Ovary (tissue), 7 donors: ENCODE measurements at regions not wholly inside any gene's neighbourhood (a gene's known extent, or its start where the extent isn't known, plus 50 kb on each side); places are given as distances from the start of the nearest gene placed in this dataset.

Experiments used
- DNase-seq, 5 donors: peaks; one replicate each; pipeline ENCODE4 v3.0.0-alpha.2; 2019 to 2020
- H3K27ac ChIP-seq, 2 donors: fragments of 200-600 bp; one replicate each; pipeline versions ENCODE4 v1.5.1 to v1.8.0; 2019 to 2022
- H3K27me3 ChIP-seq: fragments of 200-600 bp; one replicate; pipeline ENCODE4 v1.8.0; 2022
- H3K36me3 ChIP-seq: fragments of 200-600 bp; sonication (generic); one replicate; pipeline ENCODE4 v1.5.1; 2019
- H3K4me1 ChIP-seq: one replicate; pipeline ENCODE4 v1.8.1; 2013; ENCODE audit warnings: mild to moderate bottlenecking, moderate library complexity; ENCODE audit not compliant: insufficient read depth
- H3K4me3 ChIP-seq: fragments of 200-600 bp; sonication (generic); one replicate; pipeline ENCODE4 v1.5.1; 2017
- H3K9me3 ChIP-seq, 2 donors: fragments of 200-600 bp in 1 of 2; sonication (generic) in 1 of 2; one replicate each; pipeline versions ENCODE4 v1.5.1 to v1.8.1; 2013 to 2019; ENCODE audit warnings: mild to moderate bottlenecking in 1 of 2, moderate library complexity in 1 of 2
- EP300 ChIP-seq: sonication (generic); formaldehyde crosslinking; IDR thresholded peaks from one replicate; pipeline ENCODE4 v1.6.1; 2017; ENCODE audit warnings: antibody characterized with exemption
- POLR2A ChIP-seq: fragments of 450-650 bp; IDR thresholded peaks from one replicate; pipeline ENCODE4 v1.6.1; 2017; ENCODE audit warnings: antibody characterized with exemption, mild to moderate bottlenecking, moderate library complexity
- WGBS, 3 donors: extraction: QIAGEN DNeasy Blood & Tissue Kit in 1 of 3; methylation state at CpG; one replicate each; pipeline versions ENCODE4 v1.1.5 to v1.1.7; 2013 to 2017; 5-methylcytosine and 5-hydroxymethylcytosine counted together
- intact Hi-C, 4 donors: fragments of 100-400 bp; cut with DNase I; formaldehyde crosslinking; loops; one replicate each; pipeline versions ENCODE4 v1.11.0 to v1.15.1; 2022 to 2023
- TF ChIP-seq, protein P1 (sequence below), 3 donors: fragments of 450-650 bp in 2 of 3; fragments of 200-600 bp in 1 of 3; IDR thresholded peaks; one replicate each; pipeline versions ENCODE4 v1.5.1 to v1.8.0; 2016 to 2022; ENCODE audit warnings: antibody characterized with exemption in 3 of 3, mild to moderate bottlenecking in 1 of 3
- donor health status: DM: no; HTN: no; CAD: no; lungs with moderate emphysema.
- donor health status: DM: no; HTN: no; CAD: no.
- donor health status: Bipolar disorder and iron deficiency.
- donor health status: DM: no; HTN: no; CAD: no.
- donor health status: DM: yes; HTN: yes; CAD: no.

DNA sequence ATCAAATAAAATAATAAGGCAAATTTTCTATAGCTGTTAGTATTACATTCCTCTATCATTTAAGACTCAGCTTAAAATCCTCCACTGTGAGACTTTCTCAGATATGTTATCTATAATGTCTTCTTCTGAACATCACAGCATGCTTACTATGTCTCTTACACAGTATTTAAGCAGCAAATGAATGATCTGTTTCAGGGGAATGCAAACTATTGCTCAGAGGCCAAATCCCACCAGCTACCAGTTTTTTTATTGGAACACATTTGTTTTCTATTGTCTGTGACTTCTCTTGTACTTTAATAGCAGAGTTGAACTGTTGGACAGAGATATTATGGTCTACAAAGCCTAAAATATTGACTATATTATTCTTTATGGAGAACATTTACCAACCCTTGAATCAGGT lies 59.6 kb downstream of the C3orf38 start:
- TF ChIP-seq POLR2A (no peak), EP300 (no peak)
- TF ChIP-seq, protein P1, sequence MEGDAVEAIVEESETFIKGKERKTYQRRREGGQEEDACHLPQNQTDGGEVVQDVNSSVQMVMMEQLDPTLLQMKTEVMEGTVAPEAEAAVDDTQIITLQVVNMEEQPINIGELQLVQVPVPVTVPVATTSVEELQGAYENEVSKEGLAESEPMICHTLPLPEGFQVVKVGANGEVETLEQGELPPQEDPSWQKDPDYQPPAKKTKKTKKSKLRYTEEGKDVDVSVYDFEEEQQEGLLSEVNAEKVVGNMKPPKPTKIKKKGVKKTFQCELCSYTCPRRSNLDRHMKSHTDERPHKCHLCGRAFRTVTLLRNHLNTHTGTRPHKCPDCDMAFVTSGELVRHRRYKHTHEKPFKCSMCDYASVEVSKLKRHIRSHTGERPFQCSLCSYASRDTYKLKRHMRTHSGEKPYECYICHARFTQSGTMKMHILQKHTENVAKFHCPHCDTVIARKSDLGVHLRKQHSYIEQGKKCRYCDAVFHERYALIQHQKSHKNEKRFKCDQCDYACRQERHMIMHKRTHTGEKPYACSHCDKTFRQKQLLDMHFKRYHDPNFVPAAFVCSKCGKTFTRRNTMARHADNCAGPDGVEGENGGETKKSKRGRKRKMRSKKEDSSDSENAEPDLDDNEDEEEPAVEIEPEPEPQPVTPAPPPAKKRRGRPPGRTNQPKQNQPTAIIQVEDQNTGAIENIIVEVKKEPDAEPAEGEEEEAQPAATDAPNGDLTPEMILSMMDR (IDR thresholded peaks at IDR 0.05) = no peak
- no peaks in the 10 kb centered on the region for H3K4me1 ChIP-seq
- H3K27ac ChIP-seq = no peak overlapping the region
- no peaks in the 10 kb centered on the region for H3K36me3 ChIP-seq
- H3K4me3 ChIP-seq = no peak overlapping the region
- H3K9me3 ChIP-seq = no peaks in the 10 kb centered on the region
- no peak for DNase-seq
- no peaks in the 10 kb centered on the region for H3K27me3 ChIP-seq
- intact Hi-C loops = loop anchor here in 2 of 4 donors (10.0 kb wide), 1 partner anchor 1975 kb away; no protein-coding TSS in a partner anchor

DNA sequence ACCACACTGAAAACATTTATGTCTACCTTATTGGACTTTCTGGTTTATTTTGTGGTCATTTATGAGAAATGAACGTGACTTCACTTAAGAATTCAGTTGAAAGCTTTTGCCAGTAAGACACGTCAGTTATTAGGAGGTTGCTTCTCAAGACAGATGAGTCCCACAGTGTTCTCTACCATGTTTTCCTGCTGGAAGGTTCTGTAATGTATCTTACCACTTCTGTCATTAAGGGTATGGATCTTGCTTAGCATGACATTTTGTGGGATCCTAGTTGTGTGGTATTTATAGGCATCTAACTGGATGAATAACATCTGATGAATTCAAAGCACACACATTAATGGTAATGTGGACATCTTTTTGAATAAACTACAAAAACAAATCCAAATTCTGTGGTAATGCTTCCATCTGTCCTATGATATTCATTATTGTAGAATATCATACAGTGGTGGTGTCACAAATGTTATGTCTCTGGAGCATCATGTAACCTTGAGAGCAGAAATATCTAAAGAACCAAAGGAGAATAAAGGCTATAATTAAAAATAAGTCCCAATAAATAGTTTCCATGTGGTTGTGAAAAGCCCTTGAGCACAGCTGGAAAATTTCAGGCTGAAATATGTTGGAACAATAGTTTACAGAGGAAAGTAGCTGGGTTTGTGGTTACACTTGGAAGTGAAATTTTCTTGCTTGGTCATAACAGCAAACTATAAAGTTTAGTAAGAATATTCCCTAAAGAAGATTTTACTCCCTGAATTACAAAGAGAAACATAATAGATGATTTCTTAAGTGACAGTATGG lies 61.5 kb downstream of the C3orf38 start:
- no peak for DNase-seq
- Histone ChIP-seq H3K36me3 (no peaks in the 10 kb centered on the region), H3K4me3 (no peak overlapping the region), H3K27ac (no peak overlapping the region), H3K4me1 (no peaks in the 10 kb centered on the region), H3K27me3 (no peaks in the 10 kb centered on the region), H3K9me3 (no peaks in the 10 kb centered on the region)
- WGBS, 3 donors = 46 to 57% (median 47%) methylated on average over 2 of the region's 2 CpGs
- intact Hi-C loops = no loop called here
- TF ChIP-seq POLR2A = no peak
- TF ChIP-seq EP300 = no peak
- TF ChIP-seq, protein P1 (IDR thresholded peaks at IDR 0.05) = no peak

DNA sequence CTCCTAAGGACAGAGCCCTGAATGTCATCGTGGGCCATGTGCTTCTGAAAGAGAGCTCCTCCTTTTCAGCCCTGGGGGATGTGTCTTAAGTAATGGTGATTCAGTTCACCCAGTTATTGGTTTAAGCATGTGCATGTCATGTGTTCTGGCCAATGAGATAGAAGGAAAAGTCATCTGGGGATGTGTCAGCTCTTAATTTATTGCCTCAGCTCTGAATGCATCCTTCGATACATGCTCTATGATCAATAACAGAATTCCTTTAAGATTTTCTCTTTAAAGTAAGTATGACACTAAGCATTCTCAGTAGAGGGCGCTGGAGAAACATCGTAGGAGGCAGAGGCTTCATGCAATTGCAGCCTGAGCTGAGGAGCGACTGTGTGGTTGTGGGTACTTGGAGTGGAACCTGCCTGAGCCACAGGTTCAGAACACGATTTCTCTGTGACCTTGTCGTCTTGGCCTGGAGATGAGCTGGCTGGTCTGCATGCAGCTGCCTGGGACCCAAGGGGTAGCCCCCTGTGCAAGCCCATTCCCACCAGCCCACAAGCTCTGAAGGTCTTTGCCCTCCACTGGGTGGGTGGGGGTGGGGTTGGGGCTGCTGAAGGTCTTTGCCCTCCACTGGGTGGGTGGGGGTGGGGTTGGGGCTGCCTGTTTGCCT lies 69.5 kb downstream of the C3orf38 start:
- DNase-seq = peak in 2 of 5 donors; percentile 16 to 25
- no peaks in the 10 kb centered on the region for H3K27me3 ChIP-seq
- H3K27ac ChIP-seq = no peak overlapping the region
- no peaks in the 10 kb centered on the region for H3K4me1 ChIP-seq
- intact Hi-C loops = no loop called here
- H3K9me3 ChIP-seq = no peaks in the 10 kb centered on the region
- H3K4me3 ChIP-seq = no peak overlapping the region
- no peaks in the 10 kb centered on the region for H3K36me3 ChIP-seq
- no peak for TF ChIP-seq EP300
- TF ChIP-seq, protein P1 (IDR thresholded peaks at IDR 0.05) = no peak
- TF ChIP-seq POLR2A = no peak
- WGBS, 3 donors = 11 to 27% (median 18%) methylated on average over 7 of the region's 7 CpGs

DNA sequence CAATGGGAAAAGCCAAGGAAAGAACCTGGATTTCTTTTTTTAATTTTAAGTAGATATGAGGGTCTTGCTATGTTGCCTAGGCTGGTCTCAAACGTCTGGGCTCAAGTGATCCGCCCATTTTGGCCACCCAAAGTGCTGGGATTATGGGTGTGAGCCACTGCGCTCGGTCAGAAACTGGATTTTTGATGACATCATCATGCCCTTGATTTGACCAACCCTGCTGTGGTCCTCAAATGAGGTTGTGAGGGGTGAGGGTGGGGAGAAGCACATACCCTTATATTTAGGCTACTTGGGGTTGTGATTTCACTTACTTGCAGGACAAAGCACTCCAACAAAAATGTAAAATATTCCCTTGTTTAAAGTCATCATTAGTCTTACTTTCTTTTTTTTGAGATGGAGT lies 70.4 kb downstream of the C3orf38 start:
- Histone ChIP-seq H3K9me3 (no peaks in the 10 kb centered on the region), H3K27me3 (no peaks in the 10 kb centered on the region), H3K4me3 (no peak overlapping the region), H3K27ac (no peak overlapping the region), H3K4me1 (no peaks in the 10 kb centered on the region), H3K36me3 (no peaks in the 10 kb centered on the region)
- no peak for DNase-seq
- TF ChIP-seq, protein P1 (IDR thresholded peaks at IDR 0.05) = no peak
- TF ChIP-seq EP300 (no peak), POLR2A (no peak)
- intact Hi-C loops = no loop called here
- 70 to 78% (median 71%) methylated on average over 4 of the region's 4 CpGs for WGBS, 3 donors
